ENCODE measurements at regions not wholly inside any gene's neighbourhood (a gene's known extent, or its start where the extent isn't known, plus 50 kb on each side); places are given as distances from the start of the nearest gene placed in this dataset.

GRCh38 chr5:10173716-10174115, 76.0 kb downstream of the ATPSCKMT start:
- no peak for DNase-seq (ENCODE audit: low read depth)

- no peak for DNase-seq (ENCODE audit: low read depth)
These were observed 77.4 kb downstream of the ATPSCKMT start for GRCh38 chr5:10172247-10172646.

DNA sequence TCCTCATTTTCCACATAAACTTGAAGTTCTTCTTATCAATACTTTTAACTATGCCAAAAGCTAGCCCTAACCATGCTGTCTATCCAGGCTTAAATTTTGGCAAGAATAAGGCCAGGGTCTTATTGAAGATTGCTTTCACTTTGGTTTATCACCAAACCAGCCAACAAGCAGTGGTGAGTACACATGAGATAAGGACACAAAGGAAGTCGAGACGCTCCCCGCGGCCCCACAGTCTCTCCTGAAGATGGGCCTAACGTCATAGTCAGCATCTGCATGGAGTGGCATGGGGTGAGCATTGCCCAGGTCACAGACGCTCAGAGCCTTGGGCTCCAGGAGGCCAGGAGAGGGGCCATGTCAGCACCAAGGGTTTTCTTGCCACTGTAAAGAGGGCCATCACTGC, 80.3 kb downstream of the ATPSCKMT start:
- no peak for DNase-seq (ENCODE audit: low read depth)

DNA sequence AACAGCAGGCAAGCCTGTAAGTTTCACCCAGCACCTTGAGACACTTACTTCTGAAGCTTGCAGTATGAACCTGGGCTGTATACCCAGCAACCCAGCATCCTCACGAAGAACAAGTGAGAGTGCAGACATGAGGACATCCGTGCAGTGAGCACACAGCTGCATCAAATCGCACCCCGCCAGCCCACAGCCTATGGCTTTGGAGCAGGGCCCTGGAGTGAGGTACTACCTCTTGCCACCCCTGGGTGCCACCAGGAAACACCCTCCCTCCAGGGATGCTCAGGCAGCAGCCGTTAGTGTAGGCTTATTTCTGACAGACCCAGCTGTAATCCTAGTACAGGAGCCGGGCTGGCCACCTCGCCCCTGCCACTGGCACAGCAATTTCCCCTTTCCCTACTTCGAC, 81.4 kb downstream of the ATPSCKMT start:
- DNase-seq (ENCODE audit: low read depth) = no peak

- DNase-seq (ENCODE audit: low read depth) = no peak
These were observed 81.9 kb downstream of the ATPSCKMT start for GRCh38 chr5:10167806-10168205.

GRCh38 chr5:10166392-10166791, 83.3 kb downstream of the ATPSCKMT start:
- no peak for DNase-seq (ENCODE audit: low read depth)

GRCh38 chr5:10162468-10162867, 87.2 kb downstream of the ATPSCKMT start:
- DNase-seq (ENCODE audit: low read depth) = no peak

- no peak for DNase-seq (ENCODE audit: low read depth)
These were observed 87.9 kb downstream of the ATPSCKMT start for GRCh38 chr5:10161778-10162177.

- DNase-seq (ENCODE audit: low read depth) = no peak
These were observed 89.4 kb downstream of the ATPSCKMT start for GRCh38 chr5:10160241-10160640.

GRCh38 chr5:10158886-10159285, 90.8 kb downstream of the ATPSCKMT start:
- no peak for DNase-seq (ENCODE audit: low read depth)

DNA sequence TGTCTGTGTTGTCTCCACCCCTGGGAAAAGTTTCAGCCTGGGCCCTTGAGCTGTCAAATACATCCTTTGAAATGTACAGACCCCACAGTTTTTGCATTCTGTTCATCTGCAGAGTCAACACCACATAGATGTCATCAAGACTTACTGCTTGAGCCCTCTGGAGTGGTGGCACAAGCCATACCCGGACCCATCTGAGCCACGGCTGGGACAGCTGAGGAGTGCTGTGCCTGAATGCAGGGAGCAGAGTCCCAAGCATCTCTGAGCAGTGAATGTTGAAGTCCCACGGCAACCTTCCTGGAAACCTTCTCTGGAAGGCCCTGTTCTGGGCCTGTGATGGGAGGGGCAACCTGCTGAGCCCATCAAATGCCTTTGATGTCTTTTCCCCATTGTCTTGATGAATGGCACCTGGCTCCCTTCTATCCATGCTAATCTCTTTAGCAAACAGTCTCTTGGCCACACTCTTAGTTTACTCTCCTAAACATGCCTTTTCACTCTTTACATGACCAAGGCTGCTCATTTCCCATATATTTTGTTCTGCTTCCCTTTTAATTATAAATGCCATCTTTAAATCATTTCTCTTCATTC, 92.5 kb downstream of the ATPSCKMT start:
- DNase-seq (ENCODE audit: low read depth) = no peak

DNA sequence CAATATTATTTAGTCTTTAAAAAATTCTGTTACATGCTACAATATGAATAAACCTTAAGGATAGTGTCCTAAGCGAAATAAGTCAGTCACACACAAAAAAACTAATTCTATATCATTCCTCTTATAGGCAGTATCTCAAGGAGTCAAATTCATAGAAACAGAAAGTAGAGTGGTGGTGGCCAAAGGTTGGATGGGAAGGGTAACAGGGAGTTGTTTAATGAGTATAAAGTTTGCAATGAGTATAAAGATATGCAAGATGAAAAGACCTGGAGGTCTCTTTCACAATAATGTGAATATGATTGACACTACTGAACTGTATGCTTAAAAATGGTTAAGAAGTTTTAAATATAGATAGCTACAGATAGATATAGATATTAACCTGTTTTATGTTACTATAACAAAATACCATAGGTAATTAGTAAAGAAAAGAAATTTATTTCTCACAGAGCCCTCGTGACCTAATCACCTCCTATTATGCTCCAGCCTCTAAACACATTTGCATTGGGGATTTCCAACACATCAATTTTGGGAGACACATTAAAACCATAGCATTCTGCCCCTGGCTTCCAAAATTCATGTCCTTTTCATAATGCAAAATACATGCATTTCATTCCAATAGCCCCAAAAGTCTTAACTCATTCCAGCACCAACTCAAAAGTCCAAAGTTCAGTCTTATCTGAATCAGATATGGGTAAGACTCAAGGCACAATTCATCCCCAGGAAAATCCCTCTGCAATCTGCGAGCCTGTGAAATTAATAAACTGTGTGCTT, 93.6 kb downstream of the ATPSCKMT start:
- no peak for DNase-seq (ENCODE audit: low read depth)

GRCh38 chr5:10153808-10154537, 95.7 kb downstream of the ATPSCKMT start:
- no peak for DNase-seq (ENCODE audit: low read depth)

DNA sequence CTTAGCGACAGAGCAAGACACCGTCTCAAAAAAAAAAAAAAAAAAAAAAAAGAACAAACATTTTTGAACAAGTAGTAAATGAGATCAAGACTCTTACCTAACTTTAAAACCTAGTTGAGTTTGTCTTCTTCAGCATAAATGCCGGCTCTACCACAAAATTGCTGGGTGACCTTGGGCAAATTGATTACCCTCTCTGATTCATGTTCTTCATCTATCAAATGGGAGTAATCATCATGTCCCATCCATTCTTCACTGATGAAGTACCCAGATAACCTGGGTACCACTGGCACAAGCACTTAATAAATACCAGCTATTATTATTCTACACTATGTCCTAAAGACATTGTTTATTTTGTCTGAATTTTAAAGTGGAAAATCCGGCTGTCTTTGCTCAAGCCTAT, 96.3 kb downstream of the ATPSCKMT start:
- DNase-seq (ENCODE audit: low read depth) = no peak

DNA sequence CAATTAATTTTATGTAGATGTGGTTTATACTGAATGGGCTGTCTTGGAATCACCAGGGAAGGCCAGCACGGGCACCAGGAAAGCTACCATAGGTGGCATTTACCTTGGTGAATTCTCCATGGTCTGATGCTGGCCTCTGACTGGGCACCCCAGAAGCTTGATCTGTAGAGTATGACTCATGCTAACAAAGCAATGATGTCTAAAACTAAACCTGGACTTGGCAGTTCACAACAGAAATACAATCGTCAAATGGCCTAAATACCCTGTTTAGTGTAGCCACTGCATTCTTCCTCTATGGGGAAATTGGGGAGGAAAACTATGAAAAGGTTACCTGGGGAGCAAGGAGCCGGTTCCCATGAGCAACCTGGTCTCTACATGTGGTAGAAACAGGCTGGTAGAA, 98.0 kb downstream of the ATPSCKMT start:
- DNase-seq (ENCODE audit: low read depth) = peak; percentile 6

DNA sequence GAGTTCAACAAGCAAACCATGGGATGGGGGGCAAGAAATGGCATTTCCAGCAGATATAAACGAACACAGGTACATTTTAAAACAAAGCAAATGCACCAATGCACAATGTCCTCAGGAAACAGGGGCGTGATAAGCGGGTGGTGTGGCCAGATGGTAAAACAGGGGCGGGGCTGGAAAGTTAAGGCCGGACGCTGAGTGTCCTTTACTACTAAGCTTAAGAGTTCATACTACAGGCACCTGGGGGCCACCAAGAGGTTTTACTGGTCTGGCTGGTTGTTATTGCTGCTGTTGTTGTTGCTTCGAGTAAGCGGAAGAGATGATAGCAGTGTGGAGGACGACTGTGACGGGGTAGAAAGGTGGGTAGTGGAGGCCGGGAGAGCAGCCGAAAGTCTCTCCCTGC, 99.8 kb downstream of the ATPSCKMT start:
- DNase-seq (ENCODE audit: low read depth) = no peak

DNA sequence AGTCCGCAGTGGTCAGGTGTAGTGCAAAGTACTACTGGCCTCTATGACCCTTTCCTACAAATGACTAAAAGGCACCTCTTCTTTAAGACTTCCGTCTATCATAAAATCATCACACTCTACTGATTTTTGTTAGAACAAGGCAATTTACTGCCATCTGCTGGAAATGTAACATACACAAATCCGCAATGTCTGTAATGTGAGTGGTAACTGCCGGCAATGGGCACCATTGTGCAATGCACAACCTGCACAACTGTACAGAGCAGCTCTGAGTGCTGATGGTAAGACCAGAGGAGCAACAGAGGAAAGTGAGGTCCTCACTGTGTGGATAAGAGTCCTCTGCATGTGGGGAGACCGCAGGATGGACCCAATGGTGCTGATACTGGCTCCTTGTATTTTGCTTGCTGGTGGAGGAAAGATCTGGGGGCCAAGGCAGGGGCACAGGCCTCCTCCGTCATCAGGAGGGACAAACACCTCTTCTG, 103.7 kb downstream of the ATPSCKMT start:
- peak; percentile 59 for DNase-seq (ENCODE audit: low read depth)

- no peak for DNase-seq (ENCODE audit: low read depth)
These were observed 105.6 kb downstream of the ATPSCKMT start for GRCh38 chr5:10144040-10144439.

DNA sequence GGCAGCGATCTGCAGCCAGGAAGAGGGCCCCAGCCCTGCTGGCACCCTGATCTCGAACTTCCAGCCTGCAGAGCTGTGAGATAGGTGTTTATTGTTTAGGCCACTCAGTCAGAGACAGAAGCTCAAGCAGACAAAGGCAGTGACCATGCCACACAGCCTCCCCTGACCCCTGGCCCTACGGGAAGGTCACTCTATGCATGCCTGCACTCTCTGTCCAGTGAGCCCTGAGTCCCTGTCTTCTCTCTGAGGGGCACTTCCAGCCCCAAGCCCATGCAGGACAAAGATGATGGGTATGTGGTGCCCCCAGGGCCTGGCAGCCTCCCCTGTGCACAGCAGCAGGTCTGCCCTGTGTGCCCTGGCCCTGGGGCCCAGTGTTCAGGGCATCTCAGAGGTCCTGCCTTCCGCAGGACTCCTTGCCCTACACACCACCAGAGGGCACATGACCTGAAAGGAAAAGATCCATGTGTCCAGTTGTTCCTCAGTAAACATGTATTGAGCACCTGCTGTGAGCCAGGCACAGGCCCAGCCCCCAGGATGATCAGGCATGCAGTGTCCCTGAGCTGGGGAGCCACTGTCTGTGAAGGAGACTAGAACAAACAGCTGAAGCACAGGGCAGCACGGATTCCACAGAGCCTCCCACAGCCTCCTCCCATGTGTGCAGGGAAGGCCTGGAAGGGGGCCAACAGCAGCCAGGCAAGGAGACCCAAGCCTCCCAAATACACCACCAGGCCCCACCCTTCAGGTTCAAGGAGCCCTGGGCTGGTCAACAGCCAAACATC, 109.3 kb downstream of the ATPSCKMT start:
- peak; percentile 8 for DNase-seq (ENCODE audit: low read depth)

- no peak for DNase-seq (ENCODE audit: low read depth)
These were observed 111.2 kb downstream of the ATPSCKMT start for GRCh38 chr5:10138395-10139057.

- DNase-seq (ENCODE audit: low read depth) = no peak
These were observed 115.9 kb downstream of the ATPSCKMT start for GRCh38 chr5:10133830-10134229.

DNA sequence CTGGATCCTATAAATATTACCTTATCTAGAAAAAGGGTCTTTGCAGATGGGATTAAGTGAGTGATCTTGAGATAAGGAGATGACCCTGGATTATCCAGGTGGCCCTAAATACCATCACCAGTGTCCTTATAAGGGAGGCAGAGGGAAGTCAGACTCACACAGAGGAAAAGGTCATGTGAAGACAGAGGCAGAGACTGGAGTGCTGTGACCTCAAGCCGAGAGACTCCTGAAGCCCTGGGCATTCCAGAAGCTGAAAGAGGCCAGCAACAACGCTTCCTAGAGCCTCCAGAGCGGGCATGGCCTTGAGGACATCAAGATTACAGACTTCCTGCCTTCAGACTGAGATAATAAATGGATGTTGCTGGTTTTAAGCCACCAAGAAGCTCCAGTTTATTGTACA, 118.8 kb downstream of the ATPSCKMT start:
- no peak for DNase-seq (ENCODE audit: low read depth)
